Psoas muscle (tissue), 7 donors: ENCODE measurements at regions not wholly inside any gene's neighbourhood (a gene's known extent, or its start where the extent isn't known, plus 50 kb on each side); places are given as distances from the start of the nearest gene placed in this dataset.

Experiments used
- ATAC-seq, 4 donors: fragments of 200-7000 bp; cut with Tn5 transposase; one replicate each; pipeline ENCODE4 v1.9.1; 2020; ENCODE audit warnings: moderate library complexity in 3 of 4, mild to moderate bottlenecking in 2 of 4
- DNase-seq, 2 donors: peaks; one replicate each; pipeline ENCODE4 v3.0.0-alpha.2; 2020
- H3K27ac ChIP-seq: fragments of 200-600 bp; one replicate; pipeline ENCODE4 v1.8.0; 2022
- H3K27me3 ChIP-seq, 3 donors: fragments of 200-600 bp in 1 of 3; one replicate each; pipeline versions ENCODE4 v1.6.1 to v1.8.0; 2013 to 2022; ENCODE audit warnings: low read length in 2 of 3, mild to moderate bottlenecking in 2 of 3, moderate library complexity in 1 of 3; ENCODE audit not compliant: insufficient read depth in 3 of 3
- H3K36me3 ChIP-seq, 2 donors: fragments of 200-600 bp in 1 of 2; one replicate each; pipeline versions ENCODE4 v1.6.1 to v1.8.0; 2013 to 2022; ENCODE audit warnings: low read depth in 1 of 2, mild to moderate bottlenecking in 1 of 2, moderate library complexity in 1 of 2; ENCODE audit not compliant: insufficient read depth in 1 of 2
- H3K4me1 ChIP-seq: fragments of 200-600 bp; one replicate; pipeline ENCODE4 v1.8.0; 2022
- H3K4me3 ChIP-seq: fragments of 200-600 bp; one replicate; pipeline ENCODE4 v1.8.0; 2022; ENCODE audit warnings: mild to moderate bottlenecking
- H3K9me3 ChIP-seq: fragments of 200-600 bp; one replicate; pipeline ENCODE4 v1.8.0; 2022
- CTCF ChIP-seq: fragments of 200-600 bp; IDR thresholded peaks from one replicate; pipeline ENCODE4 v1.8.0; 2022; ENCODE audit warnings: antibody characterized with exemption
- WGBS, 3 donors: extraction: QIAGEN DNeasy Blood & Tissue Kit; methylation state at CpG; one replicate each; pipeline versions ENCODE4 v1.1.6 to v1.1.7; 2013; 5-methylcytosine and 5-hydroxymethylcytosine counted together
- intact Hi-C, 2 donors: fragments of 100-400 bp; cut with DNase I; formaldehyde crosslinking; loops; one replicate each; pipeline versions ENCODE4 v1.11.0 to v1.14.2; 2022
- donor health status: healthy with polysubstance abuse.
- donor health status: DM: no; HTN: no; CAD: no; lungs with moderate emphysema.
- donor health status: Bipolar disorder and iron deficiency.
- donor health status: healthy.
- donor health status: DM: yes; HTN: yes; CAD: no.
- donor health status: DM: no; HTN: no; CAD: no.
- donor health status: DM: yes; HTN: yes; CAD: no.

- H3K36me3 ChIP-seq, result no peaks in the 10 kb centered on the region
- intact Hi-C loops, result no loop called here
- WGBS, 3 donors, result 90 to 97% (median 96%) methylated on average over 3 of the region's 3 CpGs
- TF ChIP-seq CTCF, result no peak
- H3K9me3 ChIP-seq, result peaks cover 12% of the 10 kb centered on the region
- H3K27me3 ChIP-seq, result no peaks in the 10 kb centered on the region
- H3K27ac ChIP-seq, result no peak overlapping the region
- H3K4me3 ChIP-seq, result no peak overlapping the region
- no peak for DNase-seq
- no peaks in the 10 kb centered on the region for H3K4me1 ChIP-seq
- ATAC-seq, result no peak
Observed at GRCh38 chr6:165117806-165118205, 191.6 kb downstream of the C6orf118 start.

- WGBS, 3 donors, result 66 to 87% (median 74%) methylated on average over 2 of the region's 2 CpGs
- no peak for ATAC-seq
- TF ChIP-seq CTCF, result no peak
Observed at GRCh38 chr6:165117121-165117520, 192.3 kb downstream of the C6orf118 start.

GRCh38 chr6:165110860-165111259 is 198.5 kb downstream of the C6orf118 start:
- no peaks in the 10 kb centered on the region for H3K27me3 ChIP-seq
- H3K36me3 ChIP-seq, result no peaks in the 10 kb centered on the region
- no peaks in the 10 kb centered on the region for H3K4me1 ChIP-seq
- 87 to 92% (median 89%) methylated on average over 1 of the region's 1 CpG for WGBS, 3 donors
- no peak overlapping the region for H3K27ac ChIP-seq
- ATAC-seq (no peak), DNase-seq (no peak)
- TF ChIP-seq CTCF, result no peak
- H3K4me3 ChIP-seq, result no peak overlapping the region
- peaks cover 12% of the 10 kb centered on the region for H3K9me3 ChIP-seq
- intact Hi-C loops, result no loop called here

More at GRCh38 chr6:165117121-165117520, 192.3 kb downstream of the C6orf118 start:
- H3K27me3 ChIP-seq, result no peaks in the 10 kb centered on the region
- H3K36me3 ChIP-seq, result no peaks in the 10 kb centered on the region
- no peaks in the 10 kb centered on the region for H3K4me1 ChIP-seq
- no peak overlapping the region for H3K27ac ChIP-seq
- intact Hi-C loops, result no loop called here
- H3K4me3 ChIP-seq, result no peak overlapping the region
- H3K9me3 ChIP-seq, result peaks cover 12% of the 10 kb centered on the region
- no peak for DNase-seq

- no peak for ATAC-seq
- H3K27ac ChIP-seq, result no peak overlapping the region
- DNase-seq, result no peak
- peaks cover 6% of the 10 kb centered on the region for H3K9me3 ChIP-seq
- H3K36me3 ChIP-seq, result no peaks in the 10 kb centered on the region
- no peaks in the 10 kb centered on the region for H3K27me3 ChIP-seq
- no peaks in the 10 kb centered on the region for H3K4me1 ChIP-seq
- TF ChIP-seq CTCF, result no peak
- H3K4me3 ChIP-seq, result no peak overlapping the region
- intact Hi-C loops, result no loop called here
- 43 to 52% (median 47%) methylated on average over 5 of the region's 5 CpGs for WGBS, 3 donors
Observed at GRCh38 chr6:165109011-165109410, 200.4 kb downstream of the C6orf118 start.

GRCh38 chr6:165106261-165106660 is 203.1 kb downstream of the C6orf118 start:
- Histone ChIP-seq H3K4me3 (no peak overlapping the region), H3K36me3 (no peaks in the 10 kb centered on the region), H3K27me3 (no peaks in the 10 kb centered on the region), H3K9me3 (no peaks in the 10 kb centered on the region), H3K4me1 (no peaks in the 10 kb centered on the region), H3K27ac (no peak overlapping the region)
- ATAC-seq (no peak), DNase-seq (no peak)
- TF ChIP-seq CTCF, result no peak
- intact Hi-C loops, result no loop called here
- WGBS, 3 donors, result 92 to 95% (median 94%) methylated on average over 2 of the region's 2 CpGs
